ENCODE measurements at regions not wholly inside any gene's neighbourhood (a gene's known extent, or its start where the extent isn't known, plus 50 kb on each side); places are given as distances from the start of the nearest gene placed in this dataset.

GRCh38 chr14:62018606-62019005 lies 256.4 kb downstream of the SNAPC1 start:
- no peak overlapping the region; the same call in 1 of the 2 replicates for H4K5ac ChIP-seq (ENCODE audit: low read depth, low read length)
- ATAC-seq (ENCODE audit: low read depth) = no peak
- no peak overlapping the region for H2BK15ac ChIP-seq (ENCODE audit: low read depth, low read length)
- POLR2A ChIA-PET (ENCODE audit: unreplicated experiment) = no interaction called here
- H3K9me3 ChIP-seq (ENCODE audit: control insufficient read depth, insufficient read depth, low read length) = no peaks in the 10 kb centered on the region
- H2AK5ac ChIP-seq (ENCODE audit: low read depth, low read length) = 0 out of 2 replicates have a peak overlapping the region, but pooled peaks have one; percentile 21
- no peak overlapping the region for H3K14ac ChIP-seq (replicated peaks; ENCODE audit: low read depth, low read length)
- intact Hi-C loops (cut with micrococcal nuclease) = no loop called here
- dilution Hi-C loops (cut with HindIII; ENCODE audit: low sequenced_read_pairs, unreplicated experiment) = no loop called here
- H2BK5ac ChIP-seq (ENCODE audit: low read depth, low read length, poor library complexity, severe bottlenecking) = no peak overlapping the region
- H3K4me3 ChIP-seq (ENCODE audit: insufficient read depth, low read depth, low read length) = no peak overlapping the region
- H3K18ac ChIP-seq (ENCODE audit: low read depth, low read length) = no peak overlapping the region
- no peak overlapping the region for H4K91ac ChIP-seq (ENCODE audit: insufficient read depth, low read depth, low read length)
- 58% methylated on average over 2 of the region's 5 CpGs; no CpG with 5 or more reads in 1 of the 2 experiments for WGBS, 2 experiments (ENCODE audit: extremely low coverage in 2 of 2, insufficient read length in 1 of 2)
- no peak overlapping the region for H3K56ac ChIP-seq (ENCODE audit: extremely low read depth, insufficient read depth, low read length)
- no peak overlapping the region for H3K23ac ChIP-seq (ENCODE audit: low read depth, low read length)
- H3K9me1 ChIP-seq (ENCODE audit: insufficient read depth, low read length) = no peaks in the 10 kb centered on the region; the same call in 1 of the 2 replicates
- H4K8ac ChIP-seq (ENCODE audit: low read depth in 2 of 2, low read length in 2 of 2) = no peak overlapping the region
- H4K20me1 ChIP-seq (ENCODE audit: insufficient read depth, low read length) = no peaks in the 10 kb centered on the region
- no peak overlapping the region for H2AK9ac ChIP-seq (replicated peaks; ENCODE audit: low read depth, low read length, poor library complexity)
- H3K36me3 ChIP-seq (ENCODE audit: control insufficient read depth, insufficient read depth, low read length) = no peaks in the 10 kb centered on the region
- H3K4me2 ChIP-seq (ENCODE audit: low read depth, low read length) = no peak overlapping the region
- H2BK120ac ChIP-seq (ENCODE audit: low read depth, low read length) = no peak overlapping the region
- H3K27me3 ChIP-seq (ENCODE audit: control insufficient read depth, insufficient read depth, low read length) = no peaks in the 10 kb centered on the region
- no peak overlapping the region for H3K4ac ChIP-seq (ENCODE audit: low read depth, low read length)
- DNase-seq = no peak
- no peak overlapping the region for H3K9ac ChIP-seq (ENCODE audit: low read depth, low read length)
- peaks cover 6% of the 10 kb centered on the region; the same call in 1 of the 2 replicates for H3K4me1 ChIP-seq (ENCODE audit: control insufficient read depth, insufficient read depth, low read length)
- no peaks in the 10 kb centered on the region for H3K79me1 ChIP-seq (ENCODE audit: low read depth in 1 of 2, low read length in 2 of 2)
- H3K27ac ChIP-seq (ENCODE audit: insufficient read depth, low read length) = no peak overlapping the region
- in situ Hi-C loops (cut with MboI; ENCODE audit: low sequenced_read_pairs) = no loop called here
- H2BK20ac ChIP-seq (ENCODE audit: low read depth, low read length) = no peak overlapping the region
- no peak overlapping the region for H2AFZ ChIP-seq (replicated peaks; ENCODE audit: low read length, poor library complexity)
- CTCF ChIA-PET = no interaction called here
- no TSS peak for BruUV-seq (replicated peaks)
- TF ChIP-seq RAD21 (IDR thresholded peaks at IDR 0.05; ENCODE audit: low read length) (no peak), MXI1 (IDR thresholded peaks at IDR 0.05; ENCODE audit: borderline replicate concordance, low read depth, low read length) (no peak), NFE2L2 (IDR thresholded peaks at IDR 0.05; ENCODE audit: low read depth, low read length) (no peak), RFX5 (IDR thresholded peaks at IDR 0.05; ENCODE audit: low read depth, low read length) (no peak), CEBPB (IDR thresholded peaks at IDR 0.05; ENCODE audit: low read depth, low read length) (no peak), RCOR1 (IDR thresholded peaks at IDR 0.05; ENCODE audit: insufficient replicate concordance, low read length) (no peak), SMC3 (IDR thresholded peaks at IDR 0.05; ENCODE audit: low read depth, low read length) (no peak), MAFK (IDR thresholded peaks at IDR 0.05; ENCODE audit: low read depth, low read length) (no peak), FOS (IDR thresholded peaks at IDR 0.05; ENCODE audit: low read depth, low read length) (no peak), USF2 (IDR thresholded peaks at IDR 0.05; ENCODE audit: low read depth, low read length) (no peak), CHD1 (IDR thresholded peaks at IDR 0.05; ENCODE audit: low read depth, low read length) (no peak), CTCF (conservative IDR thresholded peaks at IDR 0.05; ENCODE audit: low read depth, low read length) (no peak)

All from IMR-90 (cell line).